GM19035 (cell line): ENCODE measurements at regions not wholly inside any gene's neighbourhood (a gene's known extent, or its start where the extent isn't known, plus 50 kb on each side); places are given as distances from the start of the nearest gene placed in this dataset.
"Not testable (repeated sequence)": the region's sequence is repeated elsewhere in the genome, so short reads cannot be mapped to it uniquely, and the experiment has no call there.

Experiments used
- ATAC-seq: cut with Tn5 transposase; IDR thresholded peaks from one replicate; pipeline ENCODE4 v1.9.1; 2021; ENCODE audit not compliant: unreplicated experiment

DNA sequence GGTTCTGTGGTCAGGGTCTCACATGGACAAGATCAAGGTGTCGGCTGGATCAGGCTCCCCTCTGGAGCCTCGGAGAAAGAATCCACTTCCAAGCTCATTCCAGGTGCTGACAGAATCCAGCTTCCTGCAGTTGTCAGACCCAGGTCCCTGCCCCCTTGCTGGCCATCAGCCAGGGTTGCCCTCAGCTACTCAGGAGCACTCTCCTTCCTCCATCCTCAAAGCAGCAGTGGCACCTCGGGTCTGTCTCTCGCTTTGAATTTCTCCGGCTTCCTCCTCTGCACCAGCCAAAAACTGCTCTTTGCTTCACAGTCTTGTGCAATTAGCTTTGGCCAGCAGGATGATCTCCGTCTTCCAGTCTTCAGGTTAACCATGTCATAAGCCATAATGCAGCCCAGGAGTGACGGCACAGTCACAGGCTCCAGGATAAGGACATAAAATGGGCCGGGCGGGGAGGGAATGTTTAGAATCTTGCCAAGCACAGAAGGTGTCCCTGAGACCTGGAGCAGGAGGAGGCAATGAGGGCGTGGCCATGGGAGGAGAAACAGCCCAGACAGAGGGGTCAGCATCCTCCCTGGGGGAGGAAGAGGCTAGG lies 79.4 kb upstream of the SLC25A33 start:
- no peak for ATAC-seq

DNA sequence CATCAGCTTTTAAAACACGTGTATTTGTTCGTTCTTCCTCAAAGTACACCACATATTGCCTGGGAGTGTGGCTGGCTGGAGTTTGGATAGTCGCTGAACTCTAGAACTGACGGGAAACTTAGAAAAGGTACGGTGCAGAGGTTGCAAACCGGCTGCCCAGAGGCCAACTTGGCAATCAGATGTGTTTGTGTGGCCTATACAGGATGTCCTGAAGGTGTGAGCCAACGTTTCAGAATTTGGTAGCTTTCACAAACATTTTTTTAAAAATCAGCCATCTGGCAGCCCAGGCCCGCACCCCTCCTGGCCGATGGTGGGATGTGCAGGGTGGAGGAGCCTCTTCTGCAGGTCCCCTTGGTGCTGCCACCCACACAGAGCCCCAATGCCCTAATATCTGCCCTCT lies 73.6 kb upstream of the SLC25A33 start:
- ATAC-seq = no peak

DNA sequence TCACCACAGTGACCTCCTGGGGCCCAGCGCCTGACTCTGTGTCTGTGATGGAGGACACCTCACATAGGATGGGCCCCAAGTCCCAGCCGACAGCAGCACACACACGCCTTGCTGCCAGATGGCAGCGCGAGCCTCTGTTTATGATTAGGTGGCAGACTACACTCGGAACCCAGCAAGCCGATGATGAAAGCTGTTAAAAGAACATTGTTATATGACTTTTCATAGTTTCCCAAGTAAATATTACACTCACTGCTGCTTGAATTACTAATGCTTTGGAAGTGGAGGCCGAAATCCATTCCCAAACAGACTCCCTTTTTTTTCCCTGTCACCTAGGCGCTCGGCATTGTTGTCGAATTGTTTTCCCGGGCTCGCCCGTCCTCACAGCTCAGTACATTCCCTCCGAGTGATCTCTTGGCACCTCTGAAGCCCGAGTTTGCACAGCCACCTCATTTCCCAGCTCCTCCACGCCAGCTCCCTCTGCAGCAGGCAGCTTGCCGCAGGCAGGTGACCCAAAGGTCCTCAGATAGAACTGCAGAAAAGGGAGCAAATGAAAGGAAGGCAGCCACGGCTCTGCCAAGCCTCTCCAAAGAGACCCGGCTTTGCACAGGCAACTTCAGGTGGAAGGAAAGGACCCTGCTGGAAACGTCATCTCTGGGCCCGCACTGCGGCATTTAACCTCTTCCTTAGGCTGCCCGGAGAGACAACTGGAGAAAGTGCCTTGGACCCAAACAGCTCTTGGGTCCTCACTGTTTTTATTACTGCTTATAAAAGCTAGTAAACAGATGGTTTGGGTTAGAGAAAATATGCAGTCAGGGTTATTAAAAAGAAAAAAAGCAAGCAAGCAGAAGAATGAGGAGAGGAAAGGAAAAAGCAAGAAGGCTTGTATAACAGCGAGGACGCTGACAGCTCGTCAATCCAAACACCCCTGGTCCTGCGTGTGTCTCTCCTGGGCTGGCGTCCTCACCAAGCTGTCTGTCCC lies 72.2 kb upstream of the SLC25A33 start:
- ATAC-seq = no peak

DNA sequence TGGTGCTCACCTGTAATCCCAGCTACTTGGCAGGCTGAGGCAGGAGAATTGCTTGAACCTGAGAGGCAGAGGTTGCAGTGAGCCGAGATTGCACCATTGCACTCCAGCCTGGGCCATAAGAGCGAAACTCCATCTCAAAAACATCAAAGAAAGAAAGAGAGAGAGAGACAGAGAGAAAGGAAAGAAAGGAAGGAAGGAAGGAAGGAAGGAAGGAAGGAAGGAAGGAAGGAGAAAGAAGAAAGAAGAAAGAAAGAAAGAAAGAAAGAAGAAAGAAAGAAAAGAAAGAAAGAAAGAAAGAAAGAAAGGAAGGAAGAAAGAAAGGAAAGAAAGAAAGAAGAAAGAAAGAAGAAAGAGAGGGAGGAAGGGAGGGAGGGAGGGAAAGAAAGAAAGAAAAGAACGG lies 69.4 kb upstream of the SLC25A33 start:
- not testable (repeated sequence) for ATAC-seq

DNA sequence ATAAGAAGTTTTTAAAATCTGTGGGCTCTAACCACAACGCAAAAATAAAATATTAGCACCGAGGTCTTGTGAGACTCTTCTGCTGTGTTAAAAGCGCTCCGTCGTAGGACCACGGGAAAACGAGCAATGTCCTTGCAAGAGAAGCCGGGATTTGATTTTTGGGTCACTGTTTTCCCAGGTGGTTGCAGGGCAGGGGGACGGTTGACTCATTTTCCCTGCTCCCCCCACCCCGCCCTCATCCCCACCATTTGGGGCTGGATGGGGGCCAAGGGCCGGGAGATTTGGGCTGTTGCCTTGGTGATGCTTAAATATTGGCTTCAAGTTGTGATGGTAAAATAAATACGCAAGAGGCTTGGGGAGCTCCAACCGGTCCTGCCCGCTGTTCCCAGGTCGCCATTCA lies 67.6 kb upstream of the SLC25A33 start:
- ATAC-seq = no peak

DNA sequence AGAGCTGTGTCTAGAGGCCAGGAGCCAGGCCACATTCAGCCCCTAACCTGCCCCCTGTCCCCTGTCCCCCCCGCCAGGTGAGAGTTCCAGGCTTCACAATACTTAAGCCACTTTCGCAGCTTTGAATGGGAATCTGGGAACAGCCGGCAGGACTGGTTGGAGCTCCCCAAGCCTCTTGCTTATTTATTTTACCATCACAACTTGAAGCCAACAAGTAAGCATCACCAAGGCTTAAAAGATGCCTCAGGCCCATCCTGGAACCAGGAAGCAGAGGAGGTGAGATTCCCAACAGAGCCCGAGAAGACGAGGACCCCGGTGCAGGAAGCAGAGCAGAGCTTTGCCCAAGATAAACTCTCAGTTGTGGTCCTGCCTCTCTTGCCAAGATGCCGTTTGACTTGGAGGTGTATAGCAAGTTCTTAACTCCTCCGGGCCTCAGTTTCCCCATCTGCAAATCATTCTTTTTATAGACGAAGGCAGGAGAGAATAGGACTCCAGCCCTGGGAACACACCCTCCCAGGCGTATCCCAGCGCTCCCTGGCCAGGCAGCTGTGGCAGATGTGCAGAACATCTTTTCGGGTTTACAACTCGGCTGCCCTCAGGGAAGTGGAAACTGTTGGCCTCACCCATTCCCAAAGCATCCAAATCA lies 66.8 kb upstream of the SLC25A33 start:
- ATAC-seq = no peak

DNA sequence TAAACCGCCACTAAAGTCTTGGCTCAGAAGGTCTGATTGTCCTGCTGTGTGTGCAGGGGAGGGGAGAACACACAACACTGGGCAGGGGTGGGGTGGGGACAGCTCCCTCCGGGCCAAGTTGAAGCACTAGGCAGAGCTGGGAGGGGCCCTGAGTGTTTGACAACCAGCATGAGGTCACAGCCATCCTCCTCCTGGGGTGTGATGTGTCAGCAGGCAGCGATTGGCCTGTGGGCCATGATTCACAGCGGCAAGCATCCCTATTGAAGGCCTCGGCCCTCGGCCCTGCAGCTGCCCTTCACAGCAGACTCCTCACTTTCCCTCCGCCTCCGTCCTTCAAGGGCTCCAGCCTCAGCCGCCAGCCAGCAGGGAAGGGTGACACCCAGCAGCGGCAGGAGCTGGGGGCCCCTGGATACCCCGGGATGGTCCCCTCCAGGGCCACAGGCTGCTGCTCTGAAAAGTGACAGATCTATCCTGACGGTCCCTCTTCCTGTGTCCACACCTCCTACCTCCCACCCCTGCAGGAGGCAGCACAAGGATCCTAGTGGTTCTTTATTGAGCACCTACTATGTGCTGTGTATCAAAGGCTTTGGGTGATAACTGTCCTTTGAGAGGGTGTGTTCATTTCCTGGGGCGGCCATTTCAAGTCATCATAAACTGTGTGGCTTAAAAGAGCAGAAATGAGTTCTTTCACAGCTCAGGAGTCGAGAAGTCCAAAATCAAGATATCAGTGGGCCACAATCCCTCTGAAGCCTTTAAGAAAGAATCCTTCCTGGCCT lies 66.0 kb upstream of the SLC25A33 start:
- no peak for ATAC-seq

DNA sequence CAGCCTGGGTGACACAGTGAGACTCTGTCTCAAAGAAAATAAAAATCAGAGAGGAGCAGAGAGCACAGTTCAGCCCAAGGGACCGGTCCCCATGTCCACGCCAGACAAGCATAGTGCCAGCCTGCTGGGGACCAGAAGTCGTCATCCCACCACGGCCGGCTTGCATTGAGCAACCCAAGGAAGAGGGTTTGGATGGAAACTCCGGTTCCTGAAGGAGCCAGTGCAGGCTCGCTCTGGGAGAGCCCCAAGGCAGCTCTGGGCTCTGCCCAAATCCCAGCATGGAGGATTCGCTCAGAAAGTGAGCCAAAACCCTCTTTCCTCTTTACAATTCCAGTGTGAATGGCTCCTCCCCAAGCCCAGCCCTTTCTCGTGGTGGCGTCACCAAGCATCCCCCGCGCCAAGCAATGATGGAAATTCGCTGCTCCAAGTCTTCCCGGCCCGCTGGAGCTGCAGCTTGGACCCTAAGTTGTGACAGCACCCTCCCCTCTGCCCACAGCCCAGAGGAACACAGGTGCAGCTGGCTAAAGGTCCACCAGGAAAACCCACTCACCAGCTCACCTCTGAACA lies 64.1 kb upstream of the SLC25A33 start:
- no peak for ATAC-seq

DNA sequence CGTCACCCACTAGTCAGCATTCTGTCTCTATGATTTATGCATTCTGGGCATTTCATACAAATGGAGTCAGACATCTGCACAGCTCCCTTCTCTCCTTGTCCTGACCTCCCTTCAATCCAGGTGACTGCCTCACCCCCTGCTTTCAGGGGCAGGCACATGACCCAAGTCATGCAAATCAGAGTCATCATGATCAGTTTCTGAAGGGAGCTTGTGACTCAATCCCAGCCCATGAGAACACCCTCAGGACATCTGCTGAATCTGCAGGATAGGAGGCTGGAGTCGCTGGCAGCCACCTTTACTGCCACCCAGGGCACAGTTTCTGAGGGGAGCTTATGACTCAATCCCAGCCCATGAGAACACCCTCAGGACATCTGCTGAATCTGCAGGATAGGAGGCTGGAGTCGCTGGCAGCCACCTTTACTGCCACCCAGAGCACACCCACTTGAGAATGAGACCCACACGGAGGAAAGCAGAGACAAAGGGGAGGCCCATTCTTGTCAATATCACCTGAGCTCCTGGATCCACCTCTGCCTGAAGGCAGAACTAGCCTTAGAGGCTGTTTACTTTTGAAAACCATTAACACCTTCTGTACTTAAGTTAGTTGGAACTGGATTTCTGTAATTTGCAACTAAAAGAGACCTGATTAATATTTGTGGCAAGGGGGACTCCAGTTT lies 62.3 kb upstream of the SLC25A33 start:
- ATAC-seq = no peak

DNA sequence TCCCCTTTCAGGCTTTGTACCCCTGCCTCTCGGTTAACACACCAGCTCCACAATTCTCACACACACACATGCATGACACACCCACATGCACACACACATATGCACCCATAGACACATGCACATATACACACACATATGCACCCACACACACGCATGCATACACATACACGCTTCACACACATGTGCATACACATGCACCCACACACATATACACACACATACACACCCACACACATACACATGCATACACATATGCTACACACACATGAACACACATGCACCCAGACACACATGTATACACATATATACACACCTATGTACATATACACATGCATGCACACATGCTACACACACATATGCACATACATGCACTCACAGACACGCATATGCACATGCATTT lies 61.7 kb upstream of the SLC25A33 start:
- ATAC-seq = no peak

DNA sequence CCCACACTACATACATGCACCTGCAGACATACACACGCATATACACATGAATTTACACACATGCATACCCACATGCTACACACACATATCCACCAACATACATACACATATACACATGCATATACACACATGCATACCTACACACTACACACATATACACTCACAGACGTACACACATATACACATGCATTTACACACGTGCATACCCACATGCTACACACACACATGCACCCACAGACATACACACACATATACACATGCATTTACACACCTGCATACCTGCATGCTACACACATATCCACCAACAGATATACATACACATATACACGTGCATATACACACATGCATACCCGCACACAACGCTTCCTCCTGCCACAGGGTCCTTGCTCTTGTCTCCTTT lies 61.2 kb upstream of the SLC25A33 start:
- ATAC-seq = no peak

DNA sequence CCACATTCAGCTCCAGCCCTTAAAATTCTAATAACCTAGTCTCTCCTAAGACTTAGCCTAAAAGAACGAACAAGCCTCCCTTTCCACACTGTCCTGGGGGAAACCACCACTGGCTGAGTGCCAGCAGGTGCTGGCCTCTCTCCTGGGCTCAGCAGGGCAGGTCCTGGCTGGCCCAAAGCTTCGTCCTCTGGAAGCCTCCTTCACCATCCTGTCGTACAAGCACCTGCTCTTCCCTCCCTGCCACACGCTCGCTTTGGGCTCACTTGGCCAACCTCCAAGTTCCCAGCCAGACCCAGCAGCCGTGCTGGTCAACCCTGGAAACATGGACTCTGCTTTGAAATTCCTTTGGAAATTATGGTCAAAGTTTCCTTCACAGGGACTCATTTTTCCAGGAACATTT lies 58.2 kb upstream of the SLC25A33 start:
- no peak for ATAC-seq

DNA sequence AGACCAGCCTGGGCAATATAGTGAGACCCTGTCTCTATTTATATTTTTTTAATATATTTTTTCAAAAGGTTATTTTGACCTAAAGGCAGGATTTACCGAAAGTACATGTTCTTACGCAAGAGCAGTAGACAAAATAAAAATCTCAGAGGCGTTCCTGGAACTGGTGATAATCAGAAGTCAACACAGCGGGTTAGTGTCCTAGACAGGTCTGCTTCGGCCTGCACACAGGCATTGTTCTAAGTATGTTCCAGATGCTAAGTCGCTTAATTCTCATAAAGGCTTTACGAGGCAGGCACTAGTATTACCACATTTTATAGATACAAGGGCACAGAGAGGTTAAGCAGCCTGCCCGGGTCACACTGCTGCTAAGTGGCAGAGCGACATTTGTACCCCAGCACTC lies 56.9 kb upstream of the SLC25A33 start:
- no peak for ATAC-seq

DNA sequence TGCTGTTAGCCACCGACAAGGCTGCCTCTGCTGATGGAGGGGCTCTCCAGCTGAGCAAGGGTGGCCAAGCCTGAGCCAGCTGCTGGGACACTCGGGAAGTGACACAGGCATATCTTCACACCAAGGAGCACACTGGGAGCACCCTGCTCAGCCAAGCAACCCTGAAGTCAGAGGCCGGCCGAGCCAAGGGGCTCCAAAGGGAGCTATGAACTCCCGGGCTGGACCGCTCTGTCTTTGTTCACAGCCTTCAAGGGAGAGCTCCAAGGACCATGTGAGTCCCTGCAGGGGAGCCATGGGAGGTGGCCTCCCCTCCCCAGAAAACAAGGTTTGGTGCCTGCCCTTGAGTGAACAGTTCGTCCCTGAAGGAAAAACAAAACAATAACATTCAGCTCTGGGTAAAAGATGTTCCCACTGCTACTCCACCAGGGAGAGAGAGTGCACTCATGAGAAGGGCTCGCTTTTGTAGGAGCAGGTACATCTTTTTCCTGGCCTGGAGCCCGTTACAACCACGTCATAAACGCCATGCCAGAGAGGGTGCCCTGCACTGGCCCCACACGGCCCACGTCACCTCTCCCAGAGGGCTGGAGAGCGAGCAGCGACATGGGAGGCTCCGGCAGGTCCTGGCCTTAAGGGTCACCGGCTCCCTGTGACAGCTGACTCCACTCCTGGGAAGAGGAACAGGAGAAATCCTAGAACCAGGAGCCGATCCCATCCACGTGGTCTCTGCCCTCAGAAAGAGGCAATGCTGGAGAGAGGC lies 56.3 kb upstream of the SLC25A33 start:
- ATAC-seq = no peak

DNA sequence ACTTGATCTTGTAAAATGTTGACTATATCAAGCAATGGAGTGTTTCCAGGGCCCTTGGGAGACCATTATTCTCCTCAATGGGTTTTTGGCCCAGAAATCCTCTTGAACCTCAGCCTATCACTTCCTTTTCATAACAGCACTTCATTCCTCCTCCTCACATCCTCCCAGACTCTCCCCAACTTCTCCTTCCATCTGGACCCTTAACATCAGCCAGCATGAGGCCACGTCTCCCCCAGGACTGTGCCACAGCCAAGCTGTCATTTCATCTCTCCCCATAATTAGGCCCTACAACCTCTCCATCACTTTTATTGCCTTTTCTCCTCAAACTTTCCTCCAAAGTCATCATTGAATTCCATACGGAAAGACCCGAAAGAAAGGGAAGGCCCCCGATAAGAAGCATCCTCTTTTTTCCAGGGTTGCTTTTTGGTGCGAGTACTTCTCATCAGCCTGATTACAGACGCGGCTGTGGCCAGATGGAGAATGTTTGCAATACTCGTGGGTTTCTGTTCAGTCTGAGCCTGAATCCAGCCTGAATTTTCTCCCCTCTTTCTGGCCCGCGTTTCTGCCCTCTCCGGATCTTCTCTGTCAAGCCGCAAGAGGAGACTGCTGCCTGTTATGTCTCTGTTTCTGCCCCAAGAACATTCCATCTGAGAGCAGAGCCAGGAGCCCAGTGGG lies 52.7 kb upstream of the SLC25A33 start:
- no peak for ATAC-seq
